Sciatic nerve (tissue), 2 donors: ENCODE measurements at regions not wholly inside any gene's neighbourhood (a gene's known extent, or its start where the extent isn't known, plus 50 kb on each side); places are given as distances from the start of the nearest gene placed in this dataset.

Source experiments
- ATAC-seq: fragments of 200-7000 bp; cut with Tn5 transposase; one replicate; pipeline ENCODE4 v1.9.1; 2020; ENCODE audit warnings: mild to moderate bottlenecking, moderate library complexity
- DNase-seq: peaks from one replicate; pipeline ENCODE4 v3.0.0-alpha.2; 2020; ENCODE audit warnings: low spot score
- intact Hi-C: fragments of 100-400 bp; cut with DNase I; formaldehyde crosslinking; loops from one replicate; pipeline ENCODE4 v1.14.2; 2022
- donor health status: DM: no; HTN: no; CAD: no.
- donor health status: DM: no; HTN: no; CAD: no.

- DNase-seq (no peak), ATAC-seq (no peak)
- intact Hi-C loops, result no loop called here
Measured at GRCh38 chr5:20556115-20556763, 568.2 kb upstream of the CDH18 start.

- DNase-seq (no peak), ATAC-seq (no peak)
- intact Hi-C loops, result no loop called here
Measured at GRCh38 chr5:20555034-20555433, 567.0 kb upstream of the CDH18 start.

- intact Hi-C loops, result no loop called here
- DNase-seq (no peak), ATAC-seq (no peak)
Measured at GRCh38 chr5:20554001-20554400, 566.0 kb upstream of the CDH18 start.

GRCh38 chr5:20537911-20538703 lies 550.1 kb upstream of the CDH18 start:
- intact Hi-C loops, result no loop called here
- DNase-seq, result no peak
- ATAC-seq, result no peak

GRCh38 chr5:20536813-20537212 lies 548.8 kb upstream of the CDH18 start:
- intact Hi-C loops, result no loop called here
- ATAC-seq, result no peak
- DNase-seq, result no peak

- intact Hi-C loops, result no loop called here
- no peak for ATAC-seq
- no peak for DNase-seq
Measured at GRCh38 chr5:20536341-20536740, 548.3 kb upstream of the CDH18 start.

- no peak for DNase-seq
- ATAC-seq, result no peak
- intact Hi-C loops, result no loop called here
Measured at GRCh38 chr5:20528471-20528870, 540.5 kb upstream of the CDH18 start.

- no peak for ATAC-seq
- no peak for DNase-seq
- intact Hi-C loops, result no loop called here
Measured at GRCh38 chr5:20524991-20525529, 537.1 kb upstream of the CDH18 start.

- intact Hi-C loops, result no loop called here
- ATAC-seq (no peak), DNase-seq (no peak)
Measured at GRCh38 chr5:20522905-20523482, 535.0 kb upstream of the CDH18 start.

GRCh38 chr5:20515606-20516005 lies 527.6 kb upstream of the CDH18 start:
- intact Hi-C loops, result no loop called here
- ATAC-seq, result no peak
- DNase-seq, result no peak

- DNase-seq (no peak), ATAC-seq (no peak)
- intact Hi-C loops, result no loop called here
Measured at GRCh38 chr5:20514145-20514544, 526.1 kb upstream of the CDH18 start.

- ATAC-seq, result no peak
- intact Hi-C loops, result no loop called here
- DNase-seq, result no peak
Measured at GRCh38 chr5:20500546-20500945, 512.5 kb upstream of the CDH18 start.

- no peak for ATAC-seq
- intact Hi-C loops, result no loop called here
- no peak for DNase-seq
Measured at GRCh38 chr5:20498926-20499325, 510.9 kb upstream of the CDH18 start.

GRCh38 chr5:20498102-20498501 lies 510.1 kb upstream of the CDH18 start:
- no peak for ATAC-seq
- no peak for DNase-seq
- intact Hi-C loops, result no loop called here

GRCh38 chr5:20497356-20497755 lies 509.4 kb upstream of the CDH18 start:
- DNase-seq (no peak), ATAC-seq (no peak)
- intact Hi-C loops, result no loop called here

GRCh38 chr5:20494706-20495105 lies 506.7 kb upstream of the CDH18 start:
- intact Hi-C loops, result no loop called here
- DNase-seq (no peak), ATAC-seq (no peak)

- ATAC-seq (no peak), DNase-seq (no peak)
- intact Hi-C loops, result no loop called here
Measured at GRCh38 chr5:20486826-20487225, 498.8 kb upstream of the CDH18 start.

- ATAC-seq (no peak), DNase-seq (no peak)
- intact Hi-C loops, result no loop called here
Measured at GRCh38 chr5:20476016-20476415, 488.0 kb upstream of the CDH18 start.

- ATAC-seq (no peak), DNase-seq (no peak)
- intact Hi-C loops, result no loop called here
Measured at GRCh38 chr5:20470997-20471396, 483.0 kb upstream of the CDH18 start.

GRCh38 chr5:20469792-20470191 lies 481.8 kb upstream of the CDH18 start:
- ATAC-seq, result no peak
- intact Hi-C loops, result no loop called here
- no peak for DNase-seq
